ENCODE measurements at regions not wholly inside any gene's neighbourhood (a gene's known extent, or its start where the extent isn't known, plus 50 kb on each side); places are given as distances from the start of the nearest gene placed in this dataset.

- ATAC-seq (no peak), DNase-seq (ENCODE audit: low read depth, low spot score) (no peak)
- intact Hi-C loops (cut with micrococcal nuclease; ENCODE audit: unreplicated experiment), result no loop called here
- POLR2A ChIA-PET, result no interaction called here
- no peaks in the 10 kb centered on the region for H3K36me3 ChIP-seq (ENCODE audit: control insufficient read depth, insufficient read depth, low read length)
- BruUV-seq (replicated peaks), result no TSS peak
- H3K4me3 ChIP-seq (ENCODE audit: low read depth in 2 of 2, low read length in 2 of 2), result no peak overlapping the region
- H3K9me3 ChIP-seq (ENCODE audit: control insufficient read depth, insufficient read depth, low read depth, low read length), result no peaks in the 10 kb centered on the region
- no peaks in the 10 kb centered on the region for H3K27me3 ChIP-seq (ENCODE audit: control insufficient read depth, insufficient read depth, low read length)
- in situ Hi-C loops (cut with HindIII; ENCODE audit: low pct_unique_long_range_greater_than_20kb, low sequenced_read_pairs), result no loop called here
- no peak for TF ChIP-seq SIN3A (IDR thresholded peaks at IDR 0.05; ENCODE audit: borderline replicate concordance, insufficient read depth, low read depth, low read length)
- TF ChIP-seq POLR2AphosphoS5 (IDR thresholded peaks at IDR 0.05; ENCODE audit: low read depth, low read length), result no peak
- no peak for TF ChIP-seq REST (IDR thresholded peaks at IDR 0.05; ENCODE audit: insufficient read depth in 1 of 2, low read depth in 2 of 2, low read length in 1 of 2)
- TF ChIP-seq CTCF (IDR thresholded peaks at IDR 0.05), result no peak
- TF ChIP-seq TCF7L2 (IDR thresholded peaks at IDR 0.05; ENCODE audit: low read depth, low read length), result no peak
- no peak overlapping the region for H3K27ac ChIP-seq (ENCODE audit: low read length)
- no peaks in the 10 kb centered on the region for H3K4me1 ChIP-seq (ENCODE audit: control insufficient read depth, insufficient read depth, low read length)
- CTCF ChIA-PET, result no interaction called here
Measured at GRCh38 chr1:232319518-232320210, 310.3 kb downstream of the SIPA1L2 start.

- intact Hi-C loops (cut with micrococcal nuclease; ENCODE audit: unreplicated experiment), result no loop called here
- Histone ChIP-seq H3K9me3 (ENCODE audit: control insufficient read depth, insufficient read depth, low read depth, low read length) (no peaks in the 10 kb centered on the region), H3K4me3 (ENCODE audit: low read depth in 2 of 2, low read length in 2 of 2) (no peak overlapping the region), H3K27ac (ENCODE audit: low read length) (no peak overlapping the region), H3K36me3 (ENCODE audit: control insufficient read depth, insufficient read depth, low read length) (no peaks in the 10 kb centered on the region), H3K27me3 (ENCODE audit: control insufficient read depth, insufficient read depth, low read length) (no peaks in the 10 kb centered on the region), H3K4me1 (ENCODE audit: control insufficient read depth, insufficient read depth, low read length) (no peaks in the 10 kb centered on the region)
- ChIA-PET POLR2A (no interaction called here), CTCF (no interaction called here)
- DNase-seq (ENCODE audit: low read depth, low spot score), result no peak
- ATAC-seq, result no peak
- in situ Hi-C loops (cut with HindIII; ENCODE audit: low pct_unique_long_range_greater_than_20kb, low sequenced_read_pairs), result no loop called here
- TF ChIP-seq SIN3A (IDR thresholded peaks at IDR 0.05; ENCODE audit: borderline replicate concordance, insufficient read depth, low read depth, low read length) (no peak), POLR2AphosphoS5 (IDR thresholded peaks at IDR 0.05; ENCODE audit: low read depth, low read length) (no peak), REST (IDR thresholded peaks at IDR 0.05; ENCODE audit: insufficient read depth in 1 of 2, low read depth in 2 of 2, low read length in 1 of 2) (no peak), TCF7L2 (IDR thresholded peaks at IDR 0.05; ENCODE audit: low read depth, low read length) (no peak), CTCF (IDR thresholded peaks at IDR 0.05) (no peak)
- BruUV-seq (replicated peaks), result no TSS peak
Measured at GRCh38 chr1:232319072-232319471, 310.9 kb downstream of the SIPA1L2 start.
